ENCODE measurements at regions not wholly inside any gene's neighbourhood (a gene's known extent, or its start where the extent isn't known, plus 50 kb on each side); places are given as distances from the start of the nearest gene placed in this dataset.

DNA sequence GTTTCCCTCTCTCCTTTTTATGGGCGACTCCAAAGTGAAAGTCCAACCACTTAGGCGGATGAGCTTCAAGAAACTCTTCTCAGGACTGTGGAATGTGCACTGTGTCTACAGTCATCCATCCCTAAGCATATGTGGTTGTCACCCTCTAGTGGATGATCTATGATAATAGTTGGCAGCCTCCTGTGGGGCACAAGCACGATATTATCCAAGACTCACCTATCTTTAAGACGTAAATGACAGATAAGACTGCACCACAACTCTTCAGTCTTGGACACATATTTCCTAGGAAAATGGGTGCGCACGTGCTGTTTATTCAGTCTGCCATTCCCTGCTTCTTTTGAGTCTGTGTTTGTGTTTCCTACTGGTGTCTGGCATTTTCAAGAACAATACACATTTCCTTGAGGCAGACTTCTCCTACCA, 145.5 kb upstream of the CTAGE1 start:
- TF ChIP-seq CTCF (IDR thresholded peaks at IDR 0.05; ENCODE audit: insufficient read depth, low read length) (peak; percentile 91), POLR2AphosphoS5 (IDR thresholded peaks at IDR 0.05; ENCODE audit: low read depth) (no peak)

Data from HL-60 (cell line).